Activated CD4-positive, alpha-beta T cell treated with anti-CD3 and anti-CD28 coated beads, Interleukin-2, amount 10 ng/mL, durations not matched to agents 7 days and 5 days (primary cell): ENCODE measurements at regions not wholly inside any gene's neighbourhood (a gene's known extent, or its start where the extent isn't known, plus 50 kb on each side); places are given as distances from the start of the nearest gene placed in this dataset.
"Not testable (repeated sequence)": the region's sequence is repeated elsewhere in the genome, so short reads cannot be mapped to it uniquely, and the experiment has no call there.

Experiments used
- CTCF ChIA-PET: fragments of 350-600 bp; sonication (Branson Sonifier 250); formaldehyde crosslinking; loops from one replicate; lab custom pipeline; 2021; ENCODE audit warnings: antibody characterized with exemption; lab: Charles Lee
- POLR2A ChIA-PET: fragments of 350-600 bp; sonication (Branson Sonifier 250); formaldehyde crosslinking; loops from one replicate; lab custom pipeline; 2021; ENCODE audit warnings: antibody characterized with exemption; lab: Charles Lee
- DNase-seq: peaks from one replicate; pipeline ENCODE4 v3.0.0-alpha.2; 2020
- H3K27ac Mint-ChIP-seq: one replicate; pipeline ENCODE4 v1.8.0; 2021; ENCODE audit warnings: mild to moderate bottlenecking, moderate library complexity, mixed read lengths
- H3K27me3 Mint-ChIP-seq: one replicate; pipeline ENCODE4 v1.8.0; 2021; ENCODE audit warnings: mixed read lengths
- H3K36me3 Mint-ChIP-seq: one replicate; pipeline ENCODE4 v1.8.0; 2021; ENCODE audit warnings: low read depth, mixed read lengths
- H3K4me1 Mint-ChIP-seq: one replicate; pipeline ENCODE4 v1.8.0; 2021; ENCODE audit warnings: mixed read lengths
- H3K4me3 Mint-ChIP-seq: one replicate; pipeline ENCODE4 v1.8.0; 2021; ENCODE audit warnings: mild to moderate bottlenecking, moderate library complexity, mixed read lengths
- H3K9me3 Mint-ChIP-seq: one replicate; pipeline ENCODE4 v1.8.0; 2021; ENCODE audit warnings: mixed read lengths

DNA sequence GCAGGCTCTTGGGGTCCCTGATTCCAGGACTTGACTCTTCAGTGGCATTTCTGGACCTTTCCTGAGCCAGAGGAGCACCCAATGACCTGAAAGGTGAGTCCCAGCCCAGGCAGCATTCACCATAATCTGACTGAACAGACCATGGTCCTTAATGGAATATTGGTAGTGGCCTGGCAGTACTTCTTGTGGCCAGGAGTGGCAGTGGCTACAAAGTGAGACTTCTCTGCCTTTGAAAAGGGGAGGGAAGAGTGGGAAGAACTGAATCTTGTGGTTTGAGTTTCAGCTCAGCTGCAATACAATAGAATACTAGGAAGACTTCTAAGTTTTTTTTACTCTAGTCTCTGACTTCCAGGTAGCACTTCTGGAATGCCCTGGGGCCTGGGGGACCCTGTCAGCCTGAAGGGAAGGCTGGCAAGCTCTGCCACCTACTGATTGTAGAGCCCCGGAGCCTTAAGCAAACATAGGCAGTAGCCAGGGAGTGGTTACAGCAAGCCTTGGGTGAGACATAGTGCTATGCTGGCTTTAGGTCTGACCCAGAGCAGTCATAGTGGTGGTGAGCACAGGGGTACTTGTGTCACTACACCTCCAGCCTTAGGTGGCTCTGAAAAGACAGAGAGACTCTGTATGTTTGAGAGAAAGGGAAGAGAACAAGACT, 674.2 kb upstream of the MANEA start:
- Mint-ChIP-seq H3K4me1 (no peaks in the 10 kb centered on the region), H3K36me3 (no peaks in the 10 kb centered on the region), H3K4me3 (no peak overlapping the region), H3K27ac (no peak overlapping the region), H3K27me3 (no peaks in the 10 kb centered on the region), H3K9me3 (peaks cover 2% of the 10 kb centered on the region)
- POLR2A ChIA-PET = no interaction called here
- CTCF ChIA-PET = no interaction called here
- no peak for DNase-seq

DNA sequence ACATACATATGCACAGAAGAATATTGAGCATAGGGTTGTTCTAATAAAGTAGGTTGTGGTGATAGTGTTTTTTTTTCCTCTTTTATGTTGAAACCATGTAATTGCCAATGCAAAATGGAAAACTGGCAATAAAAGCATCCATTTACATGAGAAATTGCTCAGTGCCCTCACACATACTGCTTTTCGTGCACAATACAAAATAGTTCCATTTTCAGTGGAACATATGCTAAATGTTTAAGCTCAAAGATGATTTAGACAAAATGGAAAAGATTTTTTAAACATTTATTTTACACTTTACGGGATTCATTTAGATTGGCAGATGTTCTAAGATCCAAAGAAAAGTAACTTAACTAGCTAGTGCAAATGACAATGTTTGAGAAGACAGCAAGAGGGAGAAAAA, 678.1 kb upstream of the MANEA start:
- ChIA-PET POLR2A (no interaction called here), CTCF (no interaction called here)
- peaks cover 2% of the 10 kb centered on the region for H3K9me3 Mint-ChIP-seq
- DNase-seq = no peak
- H3K27me3 Mint-ChIP-seq = no peaks in the 10 kb centered on the region
- no peaks in the 10 kb centered on the region for H3K4me1 Mint-ChIP-seq
- H3K4me3 Mint-ChIP-seq = no peak overlapping the region
- no peak overlapping the region for H3K27ac Mint-ChIP-seq
- H3K36me3 Mint-ChIP-seq = no peaks in the 10 kb centered on the region

DNA sequence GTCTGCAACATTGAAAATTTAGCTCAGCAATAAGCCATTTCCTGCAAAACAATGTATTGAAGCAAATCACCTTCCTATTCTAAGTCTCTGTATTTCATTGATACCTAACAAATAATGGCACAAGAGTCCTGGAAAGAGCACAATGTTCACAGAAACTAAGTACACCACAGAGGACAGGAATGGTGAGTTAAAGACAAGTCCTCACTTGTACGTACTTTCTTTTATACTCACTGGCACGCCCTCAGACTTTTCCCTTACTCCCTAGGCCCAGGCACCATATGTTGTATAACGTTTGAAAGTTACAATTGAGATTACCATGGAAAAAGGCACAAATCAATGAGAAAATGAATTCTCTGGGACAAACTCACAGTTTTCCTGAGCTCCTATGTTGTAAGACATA, 683.0 kb upstream of the MANEA start:
- no peak for DNase-seq
- ChIA-PET POLR2A (no interaction called here), CTCF (no interaction called here)
- H3K4me3 Mint-ChIP-seq = no peak overlapping the region
- H3K9me3 Mint-ChIP-seq = no peaks in the 10 kb centered on the region
- no peak overlapping the region for H3K27ac Mint-ChIP-seq
- H3K4me1 Mint-ChIP-seq = no peaks in the 10 kb centered on the region
- no peaks in the 10 kb centered on the region for H3K36me3 Mint-ChIP-seq
- H3K27me3 Mint-ChIP-seq = no peaks in the 10 kb centered on the region

DNA sequence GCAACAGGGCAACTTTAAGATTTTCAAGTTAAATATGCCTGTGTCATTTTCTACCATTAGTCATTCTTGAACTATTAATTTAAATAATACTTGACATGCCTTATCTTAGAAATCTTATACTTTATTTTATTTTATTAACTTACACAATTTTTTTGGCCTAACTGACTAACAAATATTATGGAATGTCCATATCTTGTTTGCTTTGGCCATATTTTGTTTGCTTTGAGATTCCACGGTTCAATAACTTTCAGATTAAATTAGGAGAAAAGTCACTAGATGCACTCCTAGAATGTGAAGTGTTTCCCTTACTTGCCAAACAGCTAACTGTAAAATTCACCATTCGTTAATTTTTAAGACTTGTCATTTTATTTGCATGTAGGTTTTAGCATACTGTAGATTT, 684.0 kb upstream of the MANEA start:
- Mint-ChIP-seq H3K4me3 (no peak overlapping the region), H3K27me3 (no peaks in the 10 kb centered on the region), H3K9me3 (no peaks in the 10 kb centered on the region), H3K27ac (no peak overlapping the region), H3K36me3 (no peaks in the 10 kb centered on the region), H3K4me1 (no peaks in the 10 kb centered on the region)
- DNase-seq = no peak
- ChIA-PET CTCF (no interaction called here), POLR2A (no interaction called here)

DNA sequence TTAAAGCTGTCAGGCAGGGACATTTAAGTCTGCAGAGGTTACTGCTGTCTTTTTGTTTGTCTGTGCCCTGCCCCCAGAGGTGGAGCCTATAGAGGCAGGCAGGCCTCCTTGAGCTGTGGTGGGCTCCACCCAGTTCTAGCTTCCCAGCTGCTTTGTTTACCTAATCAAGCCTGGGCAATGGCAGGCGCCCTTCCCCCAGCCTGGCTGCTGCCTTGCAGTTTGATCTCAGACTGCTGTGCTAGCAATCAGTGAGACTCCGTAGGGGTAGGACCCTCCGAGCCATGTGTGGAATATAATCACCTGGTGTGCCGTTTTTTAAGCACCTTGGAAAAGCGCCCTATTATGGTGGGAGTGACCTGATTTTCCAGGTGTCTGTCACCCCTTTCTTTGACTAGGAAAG, 703.5 kb upstream of the MANEA start:
- H3K4me1 Mint-ChIP-seq, POLR2A ChIA-PET, H3K9me3 Mint-ChIP-seq, H3K27ac Mint-ChIP-seq, H3K4me3 Mint-ChIP-seq, H3K36me3 Mint-ChIP-seq, H3K27me3 Mint-ChIP-seq, DNase-seq, CTCF ChIA-PET: not testable (repeated sequence)

DNA sequence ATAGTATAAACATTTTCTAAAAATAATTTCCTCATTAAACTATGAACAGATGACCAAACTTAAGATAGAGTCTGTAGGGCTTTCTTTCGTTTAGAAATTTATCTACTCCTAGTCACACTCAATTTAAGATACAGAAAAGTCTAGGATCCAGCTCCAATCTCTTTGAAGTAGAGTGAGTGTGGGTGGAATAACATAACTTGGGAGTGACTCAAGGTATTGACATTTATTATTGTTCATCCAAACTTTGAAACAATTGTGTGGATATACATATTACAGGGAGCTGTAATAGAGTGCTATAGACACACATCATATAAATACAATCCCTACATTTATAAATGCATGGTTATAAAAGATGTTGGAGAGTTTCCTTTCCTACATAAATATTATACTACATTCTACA, 715.2 kb upstream of the MANEA start:
- DNase-seq = no peak
- H3K36me3 Mint-ChIP-seq = no peaks in the 10 kb centered on the region
- CTCF ChIA-PET = no interaction called here
- H3K27ac Mint-ChIP-seq = no peak overlapping the region
- H3K27me3 Mint-ChIP-seq = no peaks in the 10 kb centered on the region
- POLR2A ChIA-PET = no interaction called here
- no peaks in the 10 kb centered on the region for H3K9me3 Mint-ChIP-seq
- H3K4me1 Mint-ChIP-seq = no peaks in the 10 kb centered on the region
- no peak overlapping the region for H3K4me3 Mint-ChIP-seq

DNA sequence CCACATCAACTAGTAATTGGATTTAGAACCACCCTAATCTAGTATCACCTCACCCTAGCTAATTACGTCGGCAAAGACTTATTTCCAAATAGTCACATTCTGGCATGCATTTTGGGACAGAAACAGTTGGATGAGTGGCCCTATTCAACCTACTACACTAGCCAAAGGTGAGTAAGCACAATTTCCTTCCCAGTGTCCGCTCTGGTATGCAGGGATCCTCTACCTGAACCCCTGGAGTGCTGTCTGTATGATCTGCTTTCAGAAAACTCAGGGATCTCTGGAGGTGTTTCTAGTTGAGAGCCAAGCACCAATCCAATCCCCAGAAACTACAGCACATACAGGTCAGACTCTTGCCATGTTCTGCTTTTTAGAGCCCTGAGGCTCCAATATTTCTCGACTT, 717.4 kb upstream of the MANEA start:
- Mint-ChIP-seq H3K36me3 (no peaks in the 10 kb centered on the region), H3K9me3 (no peaks in the 10 kb centered on the region), H3K27ac (no peak overlapping the region), H3K4me1 (no peaks in the 10 kb centered on the region), H3K4me3 (no peak overlapping the region), H3K27me3 (no peaks in the 10 kb centered on the region)
- ChIA-PET POLR2A (no interaction called here), CTCF (no interaction called here)
- no peak for DNase-seq

DNA sequence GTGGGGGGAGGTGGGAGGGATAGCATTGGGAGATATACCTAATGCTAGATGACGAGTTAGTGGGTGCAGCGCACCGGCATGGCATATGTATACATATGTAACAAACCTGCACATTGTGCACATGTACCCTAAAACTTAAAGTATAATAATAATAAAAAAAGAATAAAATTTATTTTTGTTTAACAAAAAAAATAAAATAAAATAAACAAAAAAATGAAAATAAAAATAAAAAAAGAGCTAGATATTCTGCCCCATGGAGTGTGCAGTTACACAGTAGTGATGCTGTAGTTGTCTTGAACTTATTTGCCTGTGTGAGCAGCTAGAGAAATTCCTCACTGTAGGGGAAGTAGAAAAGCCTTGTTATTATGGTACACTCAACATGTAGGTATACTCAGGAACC, 720.3 kb upstream of the MANEA start:
- H3K27ac Mint-ChIP-seq, H3K36me3 Mint-ChIP-seq, DNase-seq, H3K27me3 Mint-ChIP-seq, H3K9me3 Mint-ChIP-seq, H3K4me1 Mint-ChIP-seq, POLR2A ChIA-PET, H3K4me3 Mint-ChIP-seq, CTCF ChIA-PET: not testable (repeated sequence)

DNA sequence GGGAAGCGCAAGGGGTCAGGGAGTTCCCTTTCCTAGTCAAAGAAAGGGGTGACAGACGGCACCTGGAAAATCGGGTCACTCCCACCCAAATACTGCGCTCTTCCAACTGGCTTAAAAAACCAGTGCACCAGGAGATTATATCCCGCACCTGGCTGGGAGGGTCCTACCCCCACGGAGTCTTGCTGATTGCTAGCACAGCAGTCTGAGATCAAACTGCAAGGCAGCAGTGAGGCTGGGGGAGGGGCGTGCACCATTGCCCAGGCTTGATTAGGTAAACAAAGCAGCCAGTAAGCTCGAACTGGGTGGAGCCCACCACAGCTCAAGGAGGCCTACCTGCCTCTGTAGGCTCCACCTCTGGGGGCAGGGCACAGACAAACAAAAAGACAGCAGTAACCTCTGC, 726.0 kb upstream of the MANEA start:
- CTCF ChIA-PET, H3K27ac Mint-ChIP-seq, H3K27me3 Mint-ChIP-seq, H3K4me1 Mint-ChIP-seq, H3K36me3 Mint-ChIP-seq, DNase-seq, H3K9me3 Mint-ChIP-seq, POLR2A ChIA-PET, H3K4me3 Mint-ChIP-seq: not testable (repeated sequence)

DNA sequence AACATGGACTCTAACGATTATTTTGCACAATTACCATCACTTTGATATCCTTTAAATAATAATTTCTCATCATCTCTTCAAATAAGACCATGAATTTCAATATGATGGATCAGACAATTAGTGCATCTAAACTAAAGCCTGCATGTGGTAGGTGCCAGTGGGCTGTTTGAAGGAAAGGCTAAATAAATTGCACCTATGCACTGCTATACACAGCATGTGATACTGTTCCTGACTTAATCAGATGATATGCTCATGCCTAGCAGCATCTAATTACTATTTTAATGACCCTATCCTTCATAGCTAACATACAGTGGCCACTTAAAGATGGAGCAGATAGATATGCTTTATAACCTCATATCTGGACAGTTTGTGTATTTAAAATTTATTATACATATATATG, 731.6 kb upstream of the MANEA start:
- Mint-ChIP-seq H3K27ac (no peak overlapping the region), H3K4me3 (no peak overlapping the region), H3K27me3 (no peaks in the 10 kb centered on the region), H3K9me3 (no peaks in the 10 kb centered on the region), H3K36me3 (no peaks in the 10 kb centered on the region), H3K4me1 (no peaks in the 10 kb centered on the region)
- CTCF ChIA-PET = no interaction called here
- no peak for DNase-seq
- POLR2A ChIA-PET = no interaction called here

DNA sequence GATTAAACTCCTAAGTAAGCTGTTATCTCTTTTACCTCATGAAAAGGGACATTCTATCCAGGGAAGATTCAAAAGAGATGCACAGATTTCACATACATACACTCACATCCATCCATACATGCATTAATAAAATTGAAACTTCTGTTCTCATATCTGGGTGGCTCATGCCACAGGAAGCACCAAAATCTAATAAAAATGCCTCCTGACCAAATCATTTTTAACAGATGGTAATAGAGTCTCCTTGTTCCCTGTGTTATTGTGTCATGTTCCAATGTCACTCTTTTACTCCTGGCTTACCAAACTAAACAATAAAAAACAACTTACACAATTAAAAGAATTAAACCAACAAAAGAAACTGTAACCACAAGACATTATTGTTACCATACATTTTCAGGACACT, 742.1 kb upstream of the MANEA start:
- POLR2A ChIA-PET = no interaction called here

DNA sequence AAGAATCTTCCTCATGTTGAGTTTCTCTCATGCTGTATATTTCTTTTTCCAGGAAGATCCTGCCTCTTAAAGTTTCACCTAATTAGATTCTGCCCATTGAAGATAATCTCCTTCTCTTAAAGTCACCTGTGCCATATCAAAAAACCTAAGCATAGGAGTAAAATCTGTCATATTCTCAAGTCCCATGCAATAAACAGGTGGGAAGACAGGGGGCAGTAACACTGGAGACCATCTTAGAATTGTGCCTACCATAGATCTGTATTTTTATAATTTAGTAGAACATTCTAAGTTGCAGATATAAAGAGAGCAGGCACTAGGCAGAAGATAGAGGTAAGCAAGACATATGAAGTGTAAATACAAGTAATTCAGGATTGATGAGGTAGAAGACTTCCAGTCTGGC, 763.5 kb upstream of the MANEA start:
- POLR2A ChIA-PET = no interaction called here
- no peaks in the 10 kb centered on the region for H3K4me1 Mint-ChIP-seq
- CTCF ChIA-PET = no interaction called here
- no peaks in the 10 kb centered on the region for H3K36me3 Mint-ChIP-seq
- H3K27me3 Mint-ChIP-seq = no peaks in the 10 kb centered on the region
- no peak for DNase-seq
- H3K4me3 Mint-ChIP-seq = no peak overlapping the region
- no peak overlapping the region for H3K27ac Mint-ChIP-seq
- peaks cover 2% of the 10 kb centered on the region for H3K9me3 Mint-ChIP-seq

More for the DNA sequence above, 742.1 kb upstream of the MANEA start:
- Mint-ChIP-seq H3K36me3 (no peaks in the 10 kb centered on the region), H3K27ac (no peak overlapping the region), H3K27me3 (no peaks in the 10 kb centered on the region), H3K4me3 (no peak overlapping the region), H3K4me1 (no peaks in the 10 kb centered on the region), H3K9me3 (peaks cover 2% of the 10 kb centered on the region)
- no peak for DNase-seq
- CTCF ChIA-PET = no interaction called here

DNA sequence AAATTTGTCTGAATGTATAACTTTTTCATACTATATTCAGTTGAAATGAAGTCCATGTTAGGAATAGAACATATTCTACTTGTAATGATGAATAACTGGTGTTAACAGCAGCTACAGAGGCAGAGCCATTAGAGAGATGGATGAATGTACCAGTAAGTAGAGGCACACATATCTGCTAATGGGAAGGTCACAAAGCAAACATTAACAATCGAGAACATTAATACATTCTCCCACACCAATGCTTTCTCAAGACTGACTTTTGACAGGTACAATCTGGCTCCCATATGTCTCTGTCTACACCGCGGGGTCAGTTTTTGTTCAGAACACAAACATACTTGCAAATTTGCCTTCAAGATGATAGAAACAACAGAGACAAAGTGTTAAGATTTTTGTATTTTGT, 776.0 kb upstream of the MANEA start:
- H3K9me3 Mint-ChIP-seq = peaks cover 6% of the 10 kb centered on the region
- CTCF ChIA-PET = no interaction called here
- DNase-seq = no peak
- no peak overlapping the region for H3K27ac Mint-ChIP-seq
- H3K4me3 Mint-ChIP-seq = no peak overlapping the region
- H3K4me1 Mint-ChIP-seq = no peaks in the 10 kb centered on the region
- no peaks in the 10 kb centered on the region for H3K27me3 Mint-ChIP-seq
- H3K36me3 Mint-ChIP-seq = no peaks in the 10 kb centered on the region
- POLR2A ChIA-PET = no interaction called here

DNA sequence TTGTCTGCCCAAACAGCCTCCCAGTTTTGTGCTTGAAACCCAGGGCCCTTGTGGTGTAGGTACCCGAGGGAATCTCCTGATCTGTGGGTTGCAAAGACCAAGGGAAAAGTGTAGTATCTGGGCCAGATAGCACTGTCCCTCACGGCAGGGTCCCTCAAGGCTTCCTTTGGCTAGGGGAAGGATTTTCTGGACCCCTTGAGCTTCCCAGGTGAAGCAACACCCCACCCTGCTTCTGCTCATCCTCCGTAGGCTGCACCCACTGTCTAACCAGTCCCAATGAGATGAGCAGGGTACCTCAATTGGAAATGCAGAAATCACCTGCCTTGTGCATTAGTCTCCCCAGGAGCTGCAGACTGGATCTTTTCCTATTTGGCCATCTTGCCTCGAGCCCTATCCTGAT, 791.8 kb upstream of the MANEA start:
- peak overlapping the region; percentile 31 for H3K27ac Mint-ChIP-seq
- DNase-seq = no peak
- H3K4me1 Mint-ChIP-seq = peaks cover 5% of the 10 kb centered on the region
- no peaks in the 10 kb centered on the region for H3K36me3 Mint-ChIP-seq
- peaks cover 3% of the 10 kb centered on the region for H3K9me3 Mint-ChIP-seq
- H3K27me3 Mint-ChIP-seq = no peaks in the 10 kb centered on the region
- POLR2A ChIA-PET = no interaction called here
- H3K4me3 Mint-ChIP-seq = no peak overlapping the region
- CTCF ChIA-PET = no interaction called here
